NT2/D1 (cell line): ENCODE measurements at regions not wholly inside any gene's neighbourhood (a gene's known extent, or its start where the extent isn't known, plus 50 kb on each side); places are given as distances from the start of the nearest gene placed in this dataset.

Source experiments
- SUZ12 ChIP-seq: IDR thresholded peaks from 2 replicates; pipeline ENCODE4 v1.6.1; 2011; ENCODE audit not compliant: insufficient read length, insufficient read depth; ENCODE audit errors: extremely low read depth
- YY1 ChIP-seq: IDR thresholded peaks from 2 replicates; pipeline ENCODE4 v1.6.1; 2011; ENCODE audit not compliant: insufficient read length, insufficient read depth
- ZNF274 ChIP-seq: IDR thresholded peaks from 2 replicates; pipeline ENCODE4 v1.6.1; 2011; ENCODE audit warnings: mild to moderate bottlenecking, low read depth, low read length

GRCh38 chr6:14730654-14731053 lies 515.2 kb upstream of the JARID2 start:
- TF ChIP-seq YY1: no peak
- no peak for TF ChIP-seq SUZ12
- TF ChIP-seq ZNF274: no peak
